Cardiac fibroblast (primary cell): ENCODE measurements at regions not wholly inside any gene's neighbourhood (a gene's known extent, or its start where the extent isn't known, plus 50 kb on each side); places are given as distances from the start of the nearest gene placed in this dataset.
A peak's percentile ranks its signal among the peaks of the same experiment; 100 is the strongest.

ENCODE experiments used
- DNase-seq, 2 donors: peaks; one replicate each; pipeline versions ENCODE4 v3.0.0 to v3.0.0-alpha.2; 2010; ENCODE audit warnings: low read depth in 2 of 2
- H3K4me3 ChIP-seq, 2 donors: replicated peaks in 1 of 2; 1 replicate in 1 of 2; 2 replicates in 1 of 2; pipeline ENCODE4 v1.5.1; 2011; ENCODE audit warnings: low read depth in 2 of 2, low read length in 2 of 2, mild to moderate bottlenecking in 2 of 2, moderate library complexity in 1 of 2
- TF ChIP-seq, protein P1 (sequence below): IDR thresholded peaks from one replicate; pipeline ENCODE4 v1.5.1; 2011; ENCODE audit warnings: low read depth, mild to moderate bottlenecking, low read length, inconsistent platforms

DNA sequence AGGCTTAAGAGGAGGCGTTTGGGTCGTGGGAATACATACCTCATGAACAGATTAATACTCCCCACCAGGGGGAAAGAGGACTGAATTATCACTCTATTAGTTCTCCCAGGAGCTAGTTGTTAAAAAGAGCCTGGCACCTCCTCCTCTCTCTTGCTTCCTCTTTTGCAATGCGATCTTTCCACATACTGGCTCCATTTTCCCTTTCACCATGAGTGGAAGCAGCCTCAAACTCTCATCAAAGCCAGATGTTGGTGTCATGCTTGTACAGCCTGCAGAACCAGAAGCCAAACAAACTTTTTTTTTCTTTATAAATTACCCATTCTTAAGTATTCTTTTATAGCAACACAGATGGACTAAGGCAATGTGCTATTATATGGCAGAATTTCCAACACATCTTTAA is 258.5 kb downstream of the FAM76B start:
- TF ChIP-seq, protein P1, sequence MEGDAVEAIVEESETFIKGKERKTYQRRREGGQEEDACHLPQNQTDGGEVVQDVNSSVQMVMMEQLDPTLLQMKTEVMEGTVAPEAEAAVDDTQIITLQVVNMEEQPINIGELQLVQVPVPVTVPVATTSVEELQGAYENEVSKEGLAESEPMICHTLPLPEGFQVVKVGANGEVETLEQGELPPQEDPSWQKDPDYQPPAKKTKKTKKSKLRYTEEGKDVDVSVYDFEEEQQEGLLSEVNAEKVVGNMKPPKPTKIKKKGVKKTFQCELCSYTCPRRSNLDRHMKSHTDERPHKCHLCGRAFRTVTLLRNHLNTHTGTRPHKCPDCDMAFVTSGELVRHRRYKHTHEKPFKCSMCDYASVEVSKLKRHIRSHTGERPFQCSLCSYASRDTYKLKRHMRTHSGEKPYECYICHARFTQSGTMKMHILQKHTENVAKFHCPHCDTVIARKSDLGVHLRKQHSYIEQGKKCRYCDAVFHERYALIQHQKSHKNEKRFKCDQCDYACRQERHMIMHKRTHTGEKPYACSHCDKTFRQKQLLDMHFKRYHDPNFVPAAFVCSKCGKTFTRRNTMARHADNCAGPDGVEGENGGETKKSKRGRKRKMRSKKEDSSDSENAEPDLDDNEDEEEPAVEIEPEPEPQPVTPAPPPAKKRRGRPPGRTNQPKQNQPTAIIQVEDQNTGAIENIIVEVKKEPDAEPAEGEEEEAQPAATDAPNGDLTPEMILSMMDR: no peak
- H3K4me3 ChIP-seq: no peak overlapping the region
- DNase-seq: peak in 1 of 2 donors; percentile 50

DNA sequence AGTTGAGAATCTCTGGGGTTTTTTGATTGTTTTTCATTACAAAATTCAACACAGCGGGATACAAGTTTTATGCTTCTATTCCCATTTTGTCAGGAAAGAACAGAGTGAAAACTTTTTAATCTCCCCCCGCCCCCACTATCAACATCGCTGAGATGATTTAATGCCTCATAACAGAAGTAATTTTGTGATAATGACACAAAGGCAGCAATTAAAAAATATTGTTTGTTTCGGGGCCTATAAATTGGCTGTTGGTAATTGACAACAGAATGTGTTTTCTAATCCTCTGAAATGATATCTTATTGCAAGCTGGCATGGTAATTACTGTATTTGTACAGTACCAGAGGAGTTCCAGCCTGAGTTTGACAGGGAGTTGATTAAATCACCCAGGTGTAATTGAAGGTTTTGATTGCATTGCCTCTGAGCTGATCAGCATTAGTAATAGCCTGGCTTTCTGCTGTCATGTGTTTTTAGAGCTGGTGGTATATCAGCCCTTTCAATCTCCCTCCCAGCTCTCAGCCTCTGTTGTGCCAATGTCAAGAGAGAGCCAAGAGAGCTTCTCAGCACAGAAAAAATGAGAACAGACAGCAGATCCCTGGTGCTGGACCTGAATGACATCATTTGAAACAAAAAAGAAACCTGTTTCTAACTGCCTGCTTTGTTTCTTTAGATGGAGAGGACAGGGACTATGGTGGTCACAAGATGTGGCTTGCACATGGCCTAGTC is 265.1 kb downstream of the FAM76B start:
- TF ChIP-seq, protein P1: no peak
- no peak overlapping the region for H3K4me3 ChIP-seq
- DNase-seq: no peak

GRCh38 chr11:95522874-95523273 is 266.7 kb downstream of the FAM76B start:
- TF ChIP-seq, protein P1: no peak
- H3K4me3 ChIP-seq: no peak overlapping the region
- peak in 1 of 2 donors; percentile 9 for DNase-seq

DNA sequence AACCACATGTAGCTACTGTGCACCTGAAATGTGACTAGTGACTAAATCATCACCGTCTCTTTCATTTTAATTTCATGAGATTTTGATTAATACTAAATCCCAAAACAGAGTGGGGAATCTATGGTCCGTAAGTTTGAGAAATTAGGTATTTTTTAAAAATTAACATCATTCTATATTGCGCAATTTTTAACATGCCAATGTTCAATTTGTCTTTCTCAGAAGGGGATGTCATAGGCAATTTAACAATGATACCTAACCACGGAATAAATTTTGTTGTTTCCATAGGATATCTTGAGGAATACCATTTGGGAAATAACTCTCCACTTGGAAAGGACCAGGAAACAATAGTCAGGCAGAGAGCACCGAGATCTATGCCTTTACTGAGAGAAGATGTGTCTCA is 267.7 kb downstream of the FAM76B start:
- DNase-seq: no peak
- no peak overlapping the region for H3K4me3 ChIP-seq
- TF ChIP-seq, protein P1: no peak

DNA sequence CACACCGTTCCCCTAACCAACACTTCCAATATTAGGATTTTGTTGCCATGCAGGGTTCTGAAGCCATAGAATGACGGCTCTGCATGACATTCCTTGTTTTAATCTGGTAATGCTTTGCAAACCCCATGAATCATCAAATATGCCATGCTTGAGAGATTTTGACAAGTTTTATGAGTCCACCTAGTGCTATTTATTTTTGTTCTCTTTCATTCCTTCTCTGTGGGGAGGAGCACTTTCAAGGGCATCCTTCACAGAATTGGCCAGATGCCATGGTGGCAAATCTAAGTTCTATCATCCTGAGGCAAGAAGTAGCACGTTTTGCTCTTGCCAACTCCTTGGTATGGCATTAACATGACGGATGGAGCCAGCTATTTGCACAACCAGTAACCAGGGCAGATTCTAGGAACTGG is 268.4 kb downstream of the FAM76B start:
- no peak overlapping the region for H3K4me3 ChIP-seq
- TF ChIP-seq, protein P1: no peak
- DNase-seq: no peak

DNA sequence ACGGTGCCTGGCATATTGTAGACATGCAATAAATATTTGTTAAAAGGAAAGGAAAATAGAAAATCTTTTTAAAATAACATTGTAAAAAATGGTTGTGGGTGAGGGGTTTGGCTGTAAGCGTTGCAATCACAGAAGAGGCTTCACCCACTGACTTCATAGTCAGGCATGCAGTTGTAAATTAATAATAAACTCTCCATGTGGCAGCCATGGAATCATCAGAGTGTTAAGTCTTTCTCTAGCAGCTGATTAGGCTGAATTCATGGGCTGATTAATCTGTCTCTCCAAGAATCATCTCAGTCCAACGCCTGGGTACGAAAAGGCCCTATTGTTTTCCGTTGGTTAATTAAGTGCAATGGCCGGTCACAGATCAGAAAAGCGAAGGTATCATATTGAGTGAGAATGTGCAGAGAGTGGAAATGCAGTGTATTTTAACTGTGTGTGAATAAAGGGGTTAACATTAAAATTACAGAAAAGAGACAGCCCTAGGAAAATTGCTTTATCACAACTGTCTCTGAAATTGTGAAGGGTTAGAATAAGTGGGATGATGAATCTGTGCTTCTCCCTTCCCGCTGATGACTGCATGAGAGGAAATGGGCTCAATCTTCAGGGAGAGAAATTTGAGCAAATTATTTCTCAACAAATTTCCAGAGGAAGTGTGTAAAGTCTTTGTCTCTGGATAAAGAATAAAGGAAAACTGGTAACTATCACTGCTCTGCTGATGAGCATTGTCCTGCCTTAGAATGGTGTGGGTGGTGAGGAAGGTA is 269.0 kb downstream of the FAM76B start:
- H3K4me3 ChIP-seq: no peak overlapping the region
- TF ChIP-seq, protein P1: no peak

More for the DNA sequence above, 269.0 kb downstream of the FAM76B start:
- DNase-seq: peak in 1 of 2 donors; percentile 30
